Activated naive CD8-positive, alpha-beta T cell treated with anti-CD3 and anti-CD28 coated beads, Interleukin-2, amount 50 U/mL, for 24 hours (primary cell): ENCODE measurements at regions not wholly inside any gene's neighbourhood (a gene's known extent, or its start where the extent isn't known, plus 50 kb on each side); places are given as distances from the start of the nearest gene placed in this dataset.
"Not testable (repeated sequence)": the region's sequence is repeated elsewhere in the genome, so short reads cannot be mapped to it uniquely, and the experiment has no call there.

Experiments used
- ATAC-seq: fragments of 150-1000 bp; cut with Tn5 transposase; one replicate; pipeline ENCODE4 v1.10.0; 2021
- DNase-seq: peaks from one replicate; pipeline ENCODE4 v3.0.0; 2021
- H3K27ac Mint-ChIP-seq: one replicate; pipeline ENCODE4 v1.8.0; 2021; ENCODE audit warnings: mild to moderate bottlenecking, mixed read lengths
- H3K27me3 Mint-ChIP-seq: one replicate; pipeline ENCODE4 v1.8.0; 2021; ENCODE audit warnings: mixed read lengths
- H3K36me3 Mint-ChIP-seq: one replicate; pipeline ENCODE4 v1.8.0; 2021; ENCODE audit warnings: low read depth, mixed read lengths
- H3K4me1 Mint-ChIP-seq: one replicate; pipeline ENCODE4 v1.8.0; 2021; ENCODE audit warnings: mixed read lengths
- H3K4me3 Mint-ChIP-seq: one replicate; pipeline ENCODE4 v1.8.0; 2021; ENCODE audit warnings: mild to moderate bottlenecking, moderate library complexity, mixed read lengths
- H3K9me3 Mint-ChIP-seq: one replicate; pipeline ENCODE4 v1.8.0; 2021; ENCODE audit warnings: mixed read lengths

GRCh38 chr11:45412521-45412920 lies 126.4 kb upstream of the SYT13 start:
- ATAC-seq (no peak), DNase-seq (no peak)
- H3K27me3 Mint-ChIP-seq: peaks cover 28% of the 10 kb centered on the region
- H3K36me3 Mint-ChIP-seq: no peaks in the 10 kb centered on the region
- H3K27ac Mint-ChIP-seq: no peak overlapping the region
- H3K9me3 Mint-ChIP-seq: no peaks in the 10 kb centered on the region
- no peaks in the 10 kb centered on the region for H3K4me1 Mint-ChIP-seq
- H3K4me3 Mint-ChIP-seq: no peak overlapping the region

- H3K27me3 Mint-ChIP-seq: peaks cover 31% of the 10 kb centered on the region
- H3K4me1 Mint-ChIP-seq: no peaks in the 10 kb centered on the region
- DNase-seq (no peak), ATAC-seq (no peak)
- no peaks in the 10 kb centered on the region for H3K36me3 Mint-ChIP-seq
- H3K9me3 Mint-ChIP-seq: no peaks in the 10 kb centered on the region
- no peak overlapping the region for H3K4me3 Mint-ChIP-seq
- H3K27ac Mint-ChIP-seq: no peak overlapping the region
Measured at GRCh38 chr11:45412051-45412471, 125.9 kb upstream of the SYT13 start.

- no peaks in the 10 kb centered on the region for H3K4me1 Mint-ChIP-seq
- H3K27ac Mint-ChIP-seq: no peak overlapping the region
- H3K27me3 Mint-ChIP-seq: peaks cover 31% of the 10 kb centered on the region
- no peaks in the 10 kb centered on the region for H3K9me3 Mint-ChIP-seq
- ATAC-seq (no peak), DNase-seq (no peak)
- no peaks in the 10 kb centered on the region for H3K36me3 Mint-ChIP-seq
- no peak overlapping the region for H3K4me3 Mint-ChIP-seq
Measured at GRCh38 chr11:45411228-45411946, 125.2 kb upstream of the SYT13 start.

- Mint-ChIP-seq H3K27ac (no peak overlapping the region), H3K9me3 (no peaks in the 10 kb centered on the region)
Measured at GRCh38 chr11:45410391-45411227, 124.5 kb upstream of the SYT13 start.

GRCh38 chr11:45409587-45409986 lies 123.4 kb upstream of the SYT13 start:
- Mint-ChIP-seq H3K9me3 (no peaks in the 10 kb centered on the region), H3K36me3 (no peaks in the 10 kb centered on the region), H3K4me1 (no peaks in the 10 kb centered on the region), H3K4me3 (no peak overlapping the region), H3K27ac (no peak overlapping the region), H3K27me3 (peaks cover 35% of the 10 kb centered on the region)
- no peak for DNase-seq
- no peak for ATAC-seq

More at GRCh38 chr11:45410391-45411227, 124.5 kb upstream of the SYT13 start:
- Mint-ChIP-seq H3K4me3 (no peak overlapping the region), H3K27me3 (peaks cover 31% of the 10 kb centered on the region), H3K36me3 (no peaks in the 10 kb centered on the region), H3K4me1 (no peaks in the 10 kb centered on the region)
- DNase-seq (no peak), ATAC-seq (no peak)

GRCh38 chr11:45407226-45407625 lies 121.1 kb upstream of the SYT13 start:
- H3K4me3 Mint-ChIP-seq: no peak overlapping the region
- no peaks in the 10 kb centered on the region for H3K36me3 Mint-ChIP-seq
- H3K4me1 Mint-ChIP-seq: no peaks in the 10 kb centered on the region
- H3K9me3 Mint-ChIP-seq: no peaks in the 10 kb centered on the region
- peaks cover 30% of the 10 kb centered on the region for H3K27me3 Mint-ChIP-seq
- no peak overlapping the region for H3K27ac Mint-ChIP-seq
- DNase-seq (no peak), ATAC-seq (no peak)

- DNase-seq: no peak
- ATAC-seq: no peak
- H3K27ac Mint-ChIP-seq: no peak overlapping the region
- H3K36me3 Mint-ChIP-seq: no peaks in the 10 kb centered on the region
- no peaks in the 10 kb centered on the region for H3K4me1 Mint-ChIP-seq
- H3K9me3 Mint-ChIP-seq: no peaks in the 10 kb centered on the region
- no peak overlapping the region for H3K4me3 Mint-ChIP-seq
- peaks cover 23% of the 10 kb centered on the region for H3K27me3 Mint-ChIP-seq
Measured at GRCh38 chr11:45405916-45406670, 120.0 kb upstream of the SYT13 start.

GRCh38 chr11:45403521-45403920 lies 117.4 kb upstream of the SYT13 start:
- not testable (repeated sequence) for H3K27ac Mint-ChIP-seq, ATAC-seq

GRCh38 chr11:45402049-45402630 lies 116.0 kb upstream of the SYT13 start:
- H3K9me3 Mint-ChIP-seq: no peaks in the 10 kb centered on the region
- no peak overlapping the region for H3K27ac Mint-ChIP-seq
- no peaks in the 10 kb centered on the region for H3K36me3 Mint-ChIP-seq
- no peak for DNase-seq
- H3K4me3 Mint-ChIP-seq: no peak overlapping the region
- ATAC-seq: no peak
- H3K4me1 Mint-ChIP-seq: no peaks in the 10 kb centered on the region
- peaks cover 17% of the 10 kb centered on the region for H3K27me3 Mint-ChIP-seq

More at GRCh38 chr11:45403521-45403920, 117.4 kb upstream of the SYT13 start:
- not testable (repeated sequence) for DNase-seq, H3K4me1 Mint-ChIP-seq, H3K4me3 Mint-ChIP-seq, H3K9me3 Mint-ChIP-seq, H3K36me3 Mint-ChIP-seq
- H3K27me3 Mint-ChIP-seq: peaks cover 25% of the 10 kb centered on the region

- no peaks in the 10 kb centered on the region for H3K4me1 Mint-ChIP-seq
- DNase-seq (no peak), ATAC-seq (no peak)
- no peaks in the 10 kb centered on the region for H3K36me3 Mint-ChIP-seq
- H3K27me3 Mint-ChIP-seq: peaks cover 17% of the 10 kb centered on the region
- H3K4me3 Mint-ChIP-seq: no peak overlapping the region
- no peaks in the 10 kb centered on the region for H3K9me3 Mint-ChIP-seq
- H3K27ac Mint-ChIP-seq: no peak overlapping the region
Measured at GRCh38 chr11:45400591-45400990, 114.5 kb upstream of the SYT13 start.

- no peak for DNase-seq
- H3K9me3 Mint-ChIP-seq: no peaks in the 10 kb centered on the region
- H3K4me1 Mint-ChIP-seq: no peaks in the 10 kb centered on the region
- no peak for ATAC-seq
- H3K4me3 Mint-ChIP-seq: no peak overlapping the region
- peaks cover 10% of the 10 kb centered on the region for H3K27me3 Mint-ChIP-seq
- H3K36me3 Mint-ChIP-seq: no peaks in the 10 kb centered on the region
- no peak overlapping the region for H3K27ac Mint-ChIP-seq
Measured at GRCh38 chr11:45399166-45399565, 113.0 kb upstream of the SYT13 start.

- H3K4me1 Mint-ChIP-seq: no peaks in the 10 kb centered on the region
- H3K9me3 Mint-ChIP-seq: no peaks in the 10 kb centered on the region
- no peak overlapping the region for H3K4me3 Mint-ChIP-seq
- H3K27ac Mint-ChIP-seq: no peak overlapping the region
- ATAC-seq (no peak), DNase-seq (no peak)
- H3K36me3 Mint-ChIP-seq: no peaks in the 10 kb centered on the region
- peaks cover 7% of the 10 kb centered on the region for H3K27me3 Mint-ChIP-seq
Measured at GRCh38 chr11:45398325-45398724, 112.2 kb upstream of the SYT13 start.

GRCh38 chr11:45396394-45396793 lies 110.3 kb upstream of the SYT13 start:
- peaks cover 7% of the 10 kb centered on the region for H3K27me3 Mint-ChIP-seq
- H3K9me3 Mint-ChIP-seq: no peaks in the 10 kb centered on the region
- H3K36me3 Mint-ChIP-seq: no peaks in the 10 kb centered on the region
- H3K27ac Mint-ChIP-seq: no peak overlapping the region
- DNase-seq: no peak
- no peak for ATAC-seq
- no peak overlapping the region for H3K4me3 Mint-ChIP-seq
- no peaks in the 10 kb centered on the region for H3K4me1 Mint-ChIP-seq

- ATAC-seq: no peak
- H3K36me3 Mint-ChIP-seq: no peaks in the 10 kb centered on the region
- peaks cover 7% of the 10 kb centered on the region for H3K27me3 Mint-ChIP-seq
- H3K9me3 Mint-ChIP-seq: no peaks in the 10 kb centered on the region
- no peak overlapping the region for H3K27ac Mint-ChIP-seq
- no peak overlapping the region for H3K4me3 Mint-ChIP-seq
- DNase-seq: no peak
- H3K4me1 Mint-ChIP-seq: no peaks in the 10 kb centered on the region
Measured at GRCh38 chr11:45395947-45396346, 109.8 kb upstream of the SYT13 start.
